ENCODE measurements at regions not wholly inside any gene's neighbourhood (a gene's known extent, or its start where the extent isn't known, plus 50 kb on each side); places are given as distances from the start of the nearest gene placed in this dataset.
"Not testable (repeated sequence)": the region's sequence is repeated elsewhere in the genome, so short reads cannot be mapped to it uniquely, and the experiment has no call there.

- no peak for DNase-seq
Measured at GRCh38 chr2:146429366-146429765, 1415.5 kb upstream of the ACVR2A start.

- DNase-seq, result no peak
Measured at GRCh38 chr2:146417942-146418341, 1426.9 kb upstream of the ACVR2A start.

GRCh38 chr2:146415291-146415690, 1429.5 kb upstream of the ACVR2A start:
- no peak for DNase-seq

GRCh38 chr2:146414456-146414855, 1430.4 kb upstream of the ACVR2A start:
- no peak for DNase-seq

GRCh38 chr2:146413086-146413610, 1431.7 kb upstream of the ACVR2A start:
- DNase-seq, result no peak

- DNase-seq, result no peak
Measured at GRCh38 chr2:146412625-146413024, 1432.2 kb upstream of the ACVR2A start.

GRCh38 chr2:146405402-146406309, 1439.2 kb upstream of the ACVR2A start:
- not testable (repeated sequence) for DNase-seq

GRCh38 chr2:146403546-146404160, 1441.2 kb upstream of the ACVR2A start:
- not testable (repeated sequence) for DNase-seq

- no peak for DNase-seq
Measured at GRCh38 chr2:146392631-146393030, 1452.2 kb upstream of the ACVR2A start.

- DNase-seq, result no peak
Measured at GRCh38 chr2:146392186-146392585, 1452.6 kb upstream of the ACVR2A start.

GRCh38 chr2:146388757-146389156, 1456.1 kb upstream of the ACVR2A start:
- DNase-seq, result no peak

GRCh38 chr2:146386096-146386495, 1458.7 kb upstream of the ACVR2A start:
- no peak for DNase-seq

- DNase-seq, result no peak
Measured at GRCh38 chr2:146385031-146385430, 1459.8 kb upstream of the ACVR2A start.

GRCh38 chr2:146376511-146377064, 1468.2 kb upstream of the ACVR2A start:
- no peak for DNase-seq

- DNase-seq, result no peak
Measured at GRCh38 chr2:146374505-146374904, 1470.3 kb upstream of the ACVR2A start.

- not testable (repeated sequence) for DNase-seq
Measured at GRCh38 chr2:146371364-146371763, 1473.5 kb upstream of the ACVR2A start.

GRCh38 chr2:146370826-146371225, 1474.0 kb upstream of the ACVR2A start:
- DNase-seq, result no peak

- no peak for DNase-seq
Measured at GRCh38 chr2:146366276-146366675, 1478.6 kb upstream of the ACVR2A start.

- no peak for DNase-seq
Measured at GRCh38 chr2:146365041-146365440, 1479.8 kb upstream of the ACVR2A start.

- DNase-seq, result no peak
Measured at GRCh38 chr2:146363731-146364130, 1481.1 kb upstream of the ACVR2A start.

GRCh38 chr2:146351689-146352088, 1493.1 kb upstream of the ACVR2A start:
- DNase-seq, result no peak

- DNase-seq, result no peak
Measured at GRCh38 chr2:146349334-146349733, 1495.5 kb upstream of the ACVR2A start.

GRCh38 chr2:146324951-146325350, 1519.9 kb upstream of the ACVR2A start:
- no peak for DNase-seq

- DNase-seq, result no peak
Measured at GRCh38 chr2:146323564-146323963, 1521.3 kb upstream of the ACVR2A start.
